Effector memory CD8-positive, alpha-beta T cell (primary cell): ENCODE measurements at regions not wholly inside any gene's neighbourhood (a gene's known extent, or its start where the extent isn't known, plus 50 kb on each side); places are given as distances from the start of the nearest gene placed in this dataset.
"Not testable (repeated sequence)": the region's sequence is repeated elsewhere in the genome, so short reads cannot be mapped to it uniquely, and the experiment has no call there.

Experiments
- ATAC-seq: fragments of 150-1000 bp; cut with Tn5 transposase; replicated peaks from 2 replicates; pipeline ENCODE4 v1.10.0; 2021; ENCODE audit warnings: mild to moderate bottlenecking, moderate library complexity
- DNase-seq, 3 experiments: peaks; one replicate each; pipeline ENCODE4 v3.0.0; 2021
- H3K27ac Mint-ChIP-seq, 2 donors: one replicate each; pipeline ENCODE4 v1.8.0; 2022; ENCODE audit warnings: mild to moderate bottlenecking in 2 of 2, mixed read lengths in 2 of 2, moderate library complexity in 2 of 2
- H3K27me3 Mint-ChIP-seq, 2 donors: one replicate each; pipeline ENCODE4 v1.8.0; 2022; ENCODE audit warnings: mixed read lengths in 2 of 2
- H3K36me3 Mint-ChIP-seq: one replicate; pipeline ENCODE4 v1.8.0; 2022; ENCODE audit warnings: mild to moderate bottlenecking, moderate library complexity, mixed read lengths; ENCODE audit not compliant: insufficient read depth
- H3K4me1 Mint-ChIP-seq, 2 donors: one replicate each; pipeline ENCODE4 v1.8.0; 2022; ENCODE audit warnings: low read depth in 2 of 2, mixed read lengths in 2 of 2
- H3K4me3 Mint-ChIP-seq, 2 donors: one replicate each; pipeline ENCODE4 v1.8.0; 2022; ENCODE audit warnings: mild to moderate bottlenecking in 2 of 2, mixed read lengths in 2 of 2, moderate library complexity in 2 of 2
- H3K9me3 Mint-ChIP-seq, 2 donors: one replicate each; pipeline ENCODE4 v1.8.0; 2022; ENCODE audit warnings: mixed read lengths in 2 of 2

DNA sequence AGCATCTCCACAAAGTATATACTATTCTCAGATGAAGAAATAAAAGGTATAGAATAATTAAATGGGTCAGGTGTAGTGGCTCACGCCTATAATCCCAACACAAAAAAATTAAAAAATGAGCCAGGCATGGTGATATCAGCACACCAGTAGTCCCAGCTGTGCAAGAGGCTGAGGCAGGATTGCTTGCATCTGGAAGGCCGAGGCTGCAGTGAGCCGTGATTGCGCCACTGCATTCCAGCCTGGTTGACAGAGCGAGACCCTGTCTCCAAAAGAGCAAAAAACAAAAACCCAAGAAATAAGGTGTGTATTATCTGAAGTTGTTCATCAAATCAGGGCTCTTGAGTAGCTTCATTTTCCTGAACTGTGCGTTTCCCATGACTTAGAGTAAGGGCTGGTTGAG is 83.2 kb upstream of the MYO10 start:
- Mint-ChIP-seq H3K4me3 (no peak overlapping the region), H3K27me3 (no peaks in the 10 kb centered on the region), H3K9me3 (no peaks in the 10 kb centered on the region), H3K27ac (no peak overlapping the region), H3K36me3 (no peaks in the 10 kb centered on the region), H3K4me1 (no peaks in the 10 kb centered on the region)
- ATAC-seq: no peak
- DNase-seq: no peak

DNA sequence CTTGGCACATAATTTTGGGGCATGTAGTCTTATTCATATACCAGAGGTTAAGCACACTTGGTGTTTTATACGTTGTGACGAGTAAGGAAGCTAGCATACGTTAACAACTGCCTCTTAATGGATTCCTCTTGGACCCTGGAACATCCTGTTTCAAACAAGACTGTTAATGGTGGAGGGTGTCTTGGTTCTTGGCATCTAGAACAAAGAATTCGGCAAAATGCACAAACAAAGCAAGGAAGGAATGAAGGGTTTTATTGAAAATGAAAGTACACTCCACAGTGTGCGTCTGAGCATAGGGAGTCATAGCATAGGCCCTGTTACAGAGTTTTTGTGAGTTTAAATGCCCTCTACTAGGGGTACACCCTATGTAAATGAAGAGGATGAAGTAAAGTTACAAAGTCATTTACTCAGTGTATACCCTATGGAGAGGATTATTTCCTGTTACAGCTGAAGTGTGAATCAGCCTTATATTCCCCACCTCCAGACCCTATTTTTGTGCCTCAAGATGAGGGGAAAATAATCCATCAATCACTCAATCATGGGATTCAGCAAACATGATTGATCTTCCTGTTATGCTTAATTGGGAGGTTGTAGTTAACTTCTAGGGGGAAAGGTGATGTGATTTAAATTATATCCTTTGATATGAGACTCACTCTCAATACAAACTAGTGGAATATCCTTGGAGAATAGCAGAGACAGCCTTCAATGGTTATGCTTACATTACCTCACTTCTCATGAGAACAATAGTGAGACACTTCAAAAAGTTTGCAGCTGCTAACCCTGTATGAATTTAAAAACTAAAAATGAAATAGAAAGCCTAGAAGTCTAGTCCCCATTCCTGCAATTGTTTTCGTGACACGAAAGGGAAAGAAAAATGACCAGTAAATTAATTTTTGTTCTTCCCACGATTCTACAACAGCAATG is 84.9 kb upstream of the MYO10 start:
- Mint-ChIP-seq H3K27ac (no peak overlapping the region), H3K27me3 (no peaks in the 10 kb centered on the region), H3K4me3 (no peak overlapping the region), H3K9me3 (peaks cover 0 to 1% of the 10 kb centered on the region in 2 donors), H3K4me1 (no peaks in the 10 kb centered on the region), H3K36me3 (no peaks in the 10 kb centered on the region)
- ATAC-seq (no peak), DNase-seq (no peak)

DNA sequence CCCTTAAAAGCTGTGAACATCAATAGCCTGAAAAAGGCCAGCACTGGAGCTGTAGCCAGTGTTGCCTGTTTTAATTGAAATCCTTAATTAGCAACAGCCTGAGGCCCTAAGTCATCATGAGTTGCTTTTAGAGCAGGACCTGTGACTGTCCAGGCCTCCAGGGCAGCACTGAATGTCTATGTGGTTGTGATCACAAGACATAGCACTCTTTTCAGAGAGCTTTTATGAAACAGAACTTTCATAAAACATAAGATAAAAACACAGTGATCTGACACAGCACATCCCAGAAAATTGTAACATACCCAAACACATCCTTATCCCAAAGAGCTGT is 85.5 kb upstream of the MYO10 start:
- H3K27ac Mint-ChIP-seq: no peak overlapping the region
- DNase-seq (no peak), ATAC-seq (no peak)
- no peaks in the 10 kb centered on the region for H3K4me1 Mint-ChIP-seq
- H3K36me3 Mint-ChIP-seq: no peaks in the 10 kb centered on the region
- no peak overlapping the region for H3K4me3 Mint-ChIP-seq
- no peaks in the 10 kb centered on the region for H3K27me3 Mint-ChIP-seq
- H3K9me3 Mint-ChIP-seq: peaks cover 0 to 1% of the 10 kb centered on the region in 2 donors

DNA sequence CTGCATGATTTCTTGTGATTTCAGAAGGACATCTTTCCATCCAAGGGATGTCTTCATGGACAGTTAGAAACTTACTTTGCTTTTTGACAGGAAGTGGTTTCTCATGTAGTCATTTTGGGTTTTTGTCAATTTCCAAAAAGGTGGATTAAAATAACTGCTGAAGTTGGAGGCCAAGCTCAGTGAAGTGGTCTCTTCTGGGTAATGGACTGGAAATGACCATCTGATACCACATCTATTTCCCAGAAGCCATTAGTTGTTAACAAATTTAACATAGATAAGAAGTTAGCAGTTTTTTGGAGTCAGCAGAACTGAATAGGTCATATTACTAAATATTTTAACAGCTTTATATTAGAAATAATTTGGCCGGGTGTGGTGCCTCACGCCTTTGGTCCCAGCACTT is 86.2 kb upstream of the MYO10 start:
- Mint-ChIP-seq H3K27me3 (no peaks in the 10 kb centered on the region), H3K27ac (no peak overlapping the region), H3K4me3 (no peak overlapping the region), H3K36me3 (no peaks in the 10 kb centered on the region), H3K4me1 (no peaks in the 10 kb centered on the region), H3K9me3 (peaks cover 0 to 1% of the 10 kb centered on the region in 2 donors)
- no peak for DNase-seq
- ATAC-seq: no peak

DNA sequence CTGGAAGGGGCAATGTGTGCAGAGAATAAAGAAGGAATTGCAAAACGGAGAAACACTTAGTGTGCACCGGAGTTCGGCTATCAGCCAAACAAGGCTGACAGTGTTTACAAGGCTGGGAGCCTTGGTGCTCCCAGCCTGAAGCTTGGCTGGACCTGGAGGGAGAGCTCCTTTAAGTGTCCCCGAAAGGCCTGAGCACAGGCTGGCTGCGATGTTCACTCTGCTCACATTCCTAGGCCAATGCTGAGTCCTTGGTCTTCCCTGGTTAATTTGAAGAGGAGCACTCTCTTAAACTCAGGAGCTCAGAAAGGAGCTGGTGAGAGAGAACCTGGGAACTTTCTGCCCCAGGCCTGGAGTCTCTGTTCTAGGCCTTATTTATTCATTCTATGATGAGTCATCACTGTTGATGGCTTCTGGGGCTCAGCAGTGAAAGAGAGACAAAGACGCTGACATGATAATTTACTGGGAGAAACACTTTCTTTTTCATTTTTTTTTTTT is 88.6 kb upstream of the MYO10 start:
- ATAC-seq: no peak
- no peaks in the 10 kb centered on the region for H3K27me3 Mint-ChIP-seq
- DNase-seq: no peak
- no peaks in the 10 kb centered on the region for H3K36me3 Mint-ChIP-seq
- H3K27ac Mint-ChIP-seq: no peak overlapping the region
- H3K4me3 Mint-ChIP-seq: no peak overlapping the region
- H3K4me1 Mint-ChIP-seq: no peaks in the 10 kb centered on the region
- peaks cover 0 to 1% of the 10 kb centered on the region in 2 donors for H3K9me3 Mint-ChIP-seq

DNA sequence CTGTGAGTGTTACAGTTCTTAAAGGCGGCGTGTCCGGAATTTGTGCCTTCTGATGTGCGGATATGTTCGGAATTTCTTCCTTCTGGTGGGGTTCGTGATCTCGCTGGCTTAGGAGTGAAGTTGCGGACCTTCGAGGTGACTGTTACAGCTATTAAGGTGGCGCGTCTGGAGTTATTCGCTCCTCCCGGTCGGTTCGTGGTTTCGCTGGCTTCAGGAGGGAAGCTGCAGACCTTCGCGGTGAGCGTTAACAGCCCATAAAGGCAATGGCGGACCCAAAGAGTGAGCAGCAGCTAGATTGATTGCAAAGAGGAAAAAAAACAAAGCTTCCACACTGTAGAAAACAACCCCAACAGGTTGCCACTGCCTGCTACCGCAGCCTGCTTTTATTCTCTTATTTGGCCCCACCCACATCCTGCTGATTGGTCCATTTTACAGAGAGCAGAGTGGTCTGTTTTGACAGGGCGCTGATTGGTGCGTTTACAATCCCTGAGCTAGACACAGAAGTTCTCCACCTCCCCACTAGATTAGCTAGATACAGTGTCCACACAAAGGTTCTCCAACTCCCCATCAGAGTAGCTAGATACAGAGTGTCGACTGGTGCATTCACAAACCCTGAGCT is 95.7 kb upstream of the MYO10 start:
- not testable (repeated sequence) for H3K27me3 Mint-ChIP-seq, H3K36me3 Mint-ChIP-seq, ATAC-seq, H3K4me3 Mint-ChIP-seq, DNase-seq, H3K4me1 Mint-ChIP-seq, H3K9me3 Mint-ChIP-seq, H3K27ac Mint-ChIP-seq

DNA sequence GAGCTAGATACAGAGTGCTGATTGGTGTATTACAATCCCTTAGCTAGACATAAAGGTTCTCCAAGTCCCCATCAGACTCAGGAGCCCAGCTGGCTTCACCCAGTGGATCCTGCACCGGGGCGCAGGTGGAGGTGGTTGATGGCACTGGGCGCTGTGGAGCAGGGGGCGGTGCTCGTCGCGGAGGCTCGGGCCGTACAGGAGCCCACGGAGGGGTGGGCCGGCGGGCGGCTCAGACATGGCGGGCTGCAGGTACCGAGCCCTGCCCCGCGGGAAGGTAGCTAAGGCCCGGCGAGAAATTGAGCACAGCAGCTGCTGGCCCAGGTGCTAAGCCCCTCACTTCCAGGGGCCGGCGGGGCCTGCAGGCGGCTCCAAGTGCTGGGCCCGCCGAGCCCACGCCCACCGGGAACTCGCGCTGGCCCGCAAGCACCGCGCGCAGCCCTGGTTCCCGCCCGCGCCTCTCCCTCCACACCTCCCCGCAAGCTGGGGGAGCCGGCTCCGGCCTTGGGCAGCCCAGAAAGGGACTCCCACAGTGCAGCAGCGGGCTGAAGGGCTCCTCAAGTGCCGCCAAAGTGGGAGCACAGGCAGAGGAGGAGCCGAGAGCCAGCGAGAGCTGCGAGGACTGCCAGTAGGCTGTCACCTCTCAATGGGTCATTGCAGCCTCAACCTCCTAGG is 96.4 kb upstream of the MYO10 start:
- H3K27me3 Mint-ChIP-seq, H3K9me3 Mint-ChIP-seq, ATAC-seq, DNase-seq, H3K4me3 Mint-ChIP-seq, H3K36me3 Mint-ChIP-seq, H3K4me1 Mint-ChIP-seq, H3K27ac Mint-ChIP-seq: not testable (repeated sequence)

DNA sequence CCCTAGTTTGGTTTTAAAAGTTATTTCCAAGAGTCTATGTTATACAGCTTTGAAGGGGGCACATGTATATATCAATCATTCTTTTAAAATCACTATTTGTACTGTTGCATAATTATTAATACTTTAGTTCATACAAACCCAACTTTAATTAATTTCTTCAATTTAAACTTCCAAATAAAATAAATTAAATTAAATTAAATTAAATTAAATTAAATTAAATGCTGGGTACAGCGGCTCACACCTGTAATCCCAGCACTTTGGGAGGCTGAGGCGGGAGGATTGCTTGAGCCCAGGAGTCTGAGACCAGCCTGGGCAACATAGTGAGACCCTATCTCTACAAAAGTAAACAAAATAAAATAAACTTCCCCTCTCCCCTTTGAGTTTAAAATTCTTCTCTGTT is 98.9 kb upstream of the MYO10 start:
- not testable (repeated sequence) for ATAC-seq, H3K4me1 Mint-ChIP-seq, H3K36me3 Mint-ChIP-seq, H3K27ac Mint-ChIP-seq, H3K27me3 Mint-ChIP-seq, H3K4me3 Mint-ChIP-seq, DNase-seq, H3K9me3 Mint-ChIP-seq

DNA sequence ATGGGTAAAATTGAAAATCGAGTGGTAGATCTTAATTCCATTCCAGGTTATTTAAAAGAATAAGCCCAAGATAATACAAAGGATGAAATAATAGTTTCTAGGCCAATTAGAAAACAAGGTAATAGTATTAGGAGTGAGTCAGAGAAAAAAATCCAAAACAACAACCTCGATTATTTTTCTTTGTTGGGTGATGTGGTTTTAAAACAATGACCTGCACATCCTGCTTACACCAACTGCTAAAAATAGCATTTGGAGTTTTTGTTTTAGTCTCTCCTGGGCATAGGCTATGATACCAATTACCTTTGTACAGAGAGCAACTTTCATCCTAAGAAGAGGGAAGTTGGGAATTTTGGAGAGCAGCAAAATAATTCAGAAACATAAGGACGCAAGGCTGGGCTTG is 101.7 kb upstream of the MYO10 start:
- Mint-ChIP-seq H3K9me3 (peaks cover 0 to 4% of the 10 kb centered on the region in 2 donors), H3K4me1 (no peaks in the 10 kb centered on the region), H3K27ac (no peak overlapping the region), H3K36me3 (no peaks in the 10 kb centered on the region), H3K27me3 (no peaks in the 10 kb centered on the region), H3K4me3 (no peak overlapping the region)
- DNase-seq (no peak), ATAC-seq (no peak)

DNA sequence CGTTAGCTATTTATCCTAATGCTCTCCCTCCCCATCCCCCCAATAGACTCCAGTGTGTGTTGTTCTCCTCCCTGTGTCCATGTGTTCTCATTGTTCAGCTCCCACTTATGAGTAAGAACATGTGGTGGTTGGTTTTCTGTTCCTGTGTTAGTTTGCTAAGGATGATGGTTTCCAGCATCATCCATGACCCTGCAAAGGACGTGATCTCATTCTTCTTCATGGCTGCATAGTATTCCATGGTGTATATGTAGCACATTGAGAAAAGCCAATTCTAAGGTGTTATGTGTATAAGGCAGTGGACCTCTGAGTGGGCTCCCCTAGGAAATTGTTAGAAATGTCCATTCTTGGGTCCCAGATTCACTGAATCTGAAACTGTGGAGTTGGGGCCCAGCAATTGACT is 103.1 kb upstream of the MYO10 start:
- DNase-seq: no peak
- ATAC-seq: no peak
- H3K27ac Mint-ChIP-seq: no peak overlapping the region
- no peaks in the 10 kb centered on the region for H3K36me3 Mint-ChIP-seq
- no peak overlapping the region for H3K4me3 Mint-ChIP-seq
- H3K4me1 Mint-ChIP-seq: no peaks in the 10 kb centered on the region
- no peaks in the 10 kb centered on the region for H3K27me3 Mint-ChIP-seq
- H3K9me3 Mint-ChIP-seq: peaks cover 8 to 12% of the 10 kb centered on the region in 2 donors

DNA sequence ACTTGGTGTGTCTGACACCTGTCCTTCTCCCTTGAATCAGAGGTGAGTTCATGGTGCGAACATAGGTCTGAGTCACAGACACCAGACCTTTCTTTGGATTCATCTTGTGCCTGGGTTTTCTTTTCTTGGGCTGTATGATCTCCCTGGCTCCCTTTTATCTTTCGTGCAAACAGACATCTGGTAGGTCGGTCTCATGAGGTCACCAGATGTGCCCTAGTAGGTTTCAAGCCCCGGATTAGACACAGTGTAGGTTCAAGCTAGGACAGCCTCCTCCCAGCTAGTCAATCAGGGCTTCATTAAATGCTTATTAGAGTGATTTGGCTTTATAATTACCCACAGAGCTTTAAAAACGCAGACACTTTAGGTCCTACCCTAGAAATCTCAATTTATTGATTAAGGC is 106.0 kb upstream of the MYO10 start:
- Mint-ChIP-seq H3K9me3 (peaks cover 8 to 19% of the 10 kb centered on the region in 2 donors), H3K36me3 (no peaks in the 10 kb centered on the region), H3K27me3 (no peaks in the 10 kb centered on the region), H3K27ac (no peak overlapping the region), H3K4me3 (no peak overlapping the region), H3K4me1 (no peaks in the 10 kb centered on the region)
- DNase-seq: no peak
- no peak for ATAC-seq

DNA sequence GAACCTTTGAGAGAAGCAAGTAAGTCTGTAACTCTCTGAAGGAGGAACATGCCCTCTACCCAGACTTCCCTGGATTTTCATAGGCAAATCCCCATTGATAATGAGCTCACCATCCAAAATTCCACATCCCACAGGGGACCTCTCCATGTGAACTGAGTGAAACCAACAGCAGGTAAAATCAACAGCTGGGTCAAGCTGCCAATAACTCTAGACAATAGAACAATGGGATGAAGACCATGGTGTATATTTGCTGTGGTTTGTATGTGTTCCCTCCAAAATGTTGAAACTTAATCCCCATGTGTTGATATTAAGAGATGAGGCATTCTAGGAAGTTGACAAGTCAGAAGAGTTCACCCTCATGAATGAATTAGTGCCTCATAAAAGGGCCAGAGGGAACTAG is 110.2 kb upstream of the MYO10 start:
- Mint-ChIP-seq H3K4me1 (no peaks in the 10 kb centered on the region), H3K4me3 (no peak overlapping the region), H3K36me3 (no peaks in the 10 kb centered on the region), H3K27me3 (no peaks in the 10 kb centered on the region), H3K9me3 (peaks cover 8 to 17% of the 10 kb centered on the region in 2 donors), H3K27ac (no peak overlapping the region)
- ATAC-seq (no peak), DNase-seq (no peak)

DNA sequence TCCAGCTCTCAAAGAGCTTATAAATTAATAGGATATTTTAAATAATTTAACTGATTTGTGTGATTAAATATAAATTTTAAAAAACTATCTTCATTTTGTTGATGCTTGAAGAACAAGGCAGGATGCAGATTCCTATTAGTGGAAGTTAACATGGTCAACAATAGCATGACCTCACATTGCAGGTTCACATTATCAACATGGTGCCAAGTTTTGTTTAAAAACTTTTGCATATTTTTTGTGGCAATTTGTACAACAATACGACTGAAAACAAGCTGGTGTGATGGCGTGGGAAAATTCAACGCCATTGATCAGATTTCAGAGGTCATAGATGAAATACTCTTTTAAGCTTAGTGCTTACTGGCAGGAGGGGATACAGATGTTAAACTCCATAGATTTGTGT is 114.1 kb upstream of the MYO10 start:
- Mint-ChIP-seq H3K4me1 (no peaks in the 10 kb centered on the region), H3K27me3 (no peaks in the 10 kb centered on the region), H3K9me3 (no peaks in the 10 kb centered on the region), H3K36me3 (peaks cover 2% of the 10 kb centered on the region), H3K4me3 (no peak overlapping the region), H3K27ac (no peak overlapping the region)
- ATAC-seq (no peak), DNase-seq (no peak)

DNA sequence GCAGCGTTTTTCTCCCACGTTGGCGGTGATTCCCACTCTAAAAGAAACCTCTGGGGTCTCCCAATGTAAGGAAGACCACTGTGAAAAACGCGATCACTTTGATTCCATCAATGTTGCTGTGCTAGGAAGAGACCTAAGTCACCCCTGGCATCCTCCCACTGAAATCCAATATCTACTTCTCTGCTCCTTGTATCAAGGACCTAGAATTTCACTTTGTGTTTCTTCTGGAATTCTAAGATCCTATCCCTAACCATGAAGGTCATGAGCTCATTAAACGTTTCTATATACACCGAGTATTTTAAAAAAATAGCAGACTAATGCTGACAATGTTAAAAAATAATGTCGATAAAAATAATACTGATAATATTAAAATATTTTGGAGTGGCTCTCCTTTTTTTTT is 118.8 kb upstream of the MYO10 start:
- no peaks in the 10 kb centered on the region for H3K27me3 Mint-ChIP-seq
- ATAC-seq (no peak), DNase-seq (no peak)
- no peaks in the 10 kb centered on the region for H3K4me1 Mint-ChIP-seq
- peaks cover 5% of the 10 kb centered on the region for H3K36me3 Mint-ChIP-seq
- peaks cover 4 to 8% of the 10 kb centered on the region in 2 donors for H3K9me3 Mint-ChIP-seq
- H3K27ac Mint-ChIP-seq: no peak overlapping the region
- no peak overlapping the region for H3K4me3 Mint-ChIP-seq
